Subcutaneous abdominal adipose tissue (tissue), 5 donors: ENCODE measurements at regions not wholly inside any gene's neighbourhood (a gene's known extent, or its start where the extent isn't known, plus 50 kb on each side); places are given as distances from the start of the nearest gene placed in this dataset.

ENCODE experiments used
- H3K27ac ChIP-seq: one replicate; pipeline ENCODE4 v1.7.0; 2013; ENCODE audit warnings: low read depth, mild to moderate bottlenecking, inconsistent platforms, low read length, moderate library complexity
- H3K27me3 ChIP-seq, 5 donors: one replicate each; pipeline ENCODE4 v1.7.0; 2013; ENCODE audit warnings: low read length in 5 of 5, inconsistent platforms in 1 of 5; ENCODE audit not compliant: control insufficient read depth in 5 of 5, insufficient read depth in 4 of 5
- H3K36me3 ChIP-seq, 5 donors: one replicate each; pipeline ENCODE4 v1.7.0; 2013; ENCODE audit warnings: low read length in 5 of 5; ENCODE audit not compliant: control insufficient read depth in 5 of 5, insufficient read depth in 5 of 5
- H3K4me1 ChIP-seq, 5 donors: one replicate each; pipeline ENCODE4 v1.7.0; 2013; ENCODE audit warnings: low read length in 5 of 5, mild to moderate bottlenecking in 3 of 5, moderate library complexity in 1 of 5; ENCODE audit not compliant: control insufficient read depth in 5 of 5, insufficient read depth in 5 of 5
- H3K4me3 ChIP-seq, 5 donors: one replicate each; pipeline ENCODE4 v1.7.0; 2013; ENCODE audit warnings: low read length in 5 of 5, low read depth in 1 of 5
- H3K9ac ChIP-seq, 5 donors: one replicate each; pipeline ENCODE4 v1.7.0; 2013; ENCODE audit warnings: low read length in 5 of 5, mild to moderate bottlenecking in 4 of 5, moderate library complexity in 3 of 5
- H3K9me3 ChIP-seq, 5 donors: one replicate each; pipeline ENCODE4 v1.7.0; 2013; ENCODE audit warnings: low read length in 5 of 5; ENCODE audit not compliant: control insufficient read depth in 5 of 5
- donor health status: healthy.
- donor health status: healthy.
- donor health status: healthy.
- donor health status: healthy.
- donor health status: healthy.

DNA sequence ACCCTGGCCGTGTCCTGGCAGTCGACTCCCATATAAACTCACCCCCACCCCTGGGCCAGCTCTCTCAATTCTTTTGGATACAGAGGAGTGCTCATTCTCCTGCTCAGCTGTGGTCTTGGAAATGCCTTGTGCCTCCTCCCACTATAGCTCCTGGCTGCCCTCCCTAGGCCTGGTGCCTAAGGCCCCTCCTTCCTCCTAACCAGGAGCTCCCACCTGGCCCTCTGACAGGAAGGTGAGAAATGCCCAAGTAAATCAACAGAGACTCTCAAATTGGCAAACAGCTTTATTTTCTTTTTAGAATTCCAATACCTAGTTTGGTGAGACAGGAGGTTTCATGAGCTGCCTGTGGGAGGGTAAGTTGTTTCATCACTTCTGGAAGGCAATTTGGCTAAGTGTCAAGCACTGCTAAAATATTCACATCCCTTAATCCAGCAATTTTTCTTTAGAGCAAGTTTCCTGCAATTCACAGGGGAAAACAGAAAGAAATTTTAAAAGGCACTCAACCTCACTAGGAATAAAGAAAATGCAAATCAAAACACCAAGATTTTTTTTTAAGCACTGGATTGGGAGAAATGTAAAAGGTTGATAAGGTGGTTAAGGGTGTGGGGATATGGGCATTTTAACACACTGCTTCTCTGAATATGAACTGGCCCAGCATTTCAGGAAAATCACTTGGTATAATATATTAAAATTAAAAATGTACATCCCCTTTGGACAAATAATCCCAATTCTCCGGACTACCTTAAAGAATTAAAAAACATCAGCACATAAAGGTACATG is 209.7 kb upstream of the ARHGAP20 start:
- H3K9me3 ChIP-seq = peaks cover 0 to 1% (median 0%) of the 10 kb centered on the region in 5 donors
- peaks cover 7 to 45% (median 23%) of the 10 kb centered on the region in 5 donors for H3K4me1 ChIP-seq
- peak overlapping the region; percentile 83 for H3K27ac ChIP-seq
- H3K27me3 ChIP-seq = no peaks in the 10 kb centered on the region
- no peaks in the 10 kb centered on the region for H3K36me3 ChIP-seq
- no peak overlapping the region for H3K4me3 ChIP-seq
- H3K9ac ChIP-seq = peak overlapping the region in 1 of 5 donors; percentile 64

DNA sequence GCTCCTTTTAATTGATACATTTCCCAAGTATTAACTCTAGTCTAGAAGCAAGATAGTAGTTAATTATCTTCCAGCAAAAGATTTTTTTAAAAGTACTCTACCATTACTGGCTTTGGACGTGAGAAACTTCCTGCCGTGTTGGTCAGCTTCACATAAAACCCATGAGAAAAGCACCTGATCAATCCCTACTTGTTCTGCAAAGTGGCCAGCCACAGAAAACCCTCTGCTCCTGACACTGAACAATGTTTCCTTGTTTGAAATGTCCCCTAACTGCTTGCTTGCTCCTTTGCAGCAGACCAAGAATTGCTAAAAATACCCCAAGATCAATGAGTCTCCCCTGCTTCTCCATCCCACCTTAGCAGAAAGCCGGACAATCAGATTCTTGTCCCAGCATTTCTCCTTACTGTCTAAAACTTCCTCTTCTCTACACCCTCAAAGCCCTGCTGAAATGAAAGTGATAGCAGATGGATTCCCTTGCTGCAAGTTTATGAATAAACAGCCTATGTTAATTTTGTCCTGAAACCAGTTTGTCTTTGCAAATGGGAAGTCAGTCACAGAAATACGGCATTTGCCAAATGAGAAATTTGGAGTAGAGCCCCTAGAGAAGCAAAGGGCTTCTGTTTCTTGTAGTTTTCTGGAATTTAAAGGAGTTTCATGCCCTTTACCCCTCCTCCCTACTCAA is 207.1 kb upstream of the ARHGAP20 start:
- H3K4me3 ChIP-seq = no peak overlapping the region
- peaks cover 7 to 43% (median 23%) of the 10 kb centered on the region in 5 donors for H3K4me1 ChIP-seq
- no peak overlapping the region for H3K9ac ChIP-seq
- H3K27me3 ChIP-seq = no peaks in the 10 kb centered on the region
- peaks cover 0 to 4% (median 0%) of the 10 kb centered on the region in 5 donors for H3K9me3 ChIP-seq
- no peaks in the 10 kb centered on the region for H3K36me3 ChIP-seq
- peak overlapping the region; percentile 19 for H3K27ac ChIP-seq

DNA sequence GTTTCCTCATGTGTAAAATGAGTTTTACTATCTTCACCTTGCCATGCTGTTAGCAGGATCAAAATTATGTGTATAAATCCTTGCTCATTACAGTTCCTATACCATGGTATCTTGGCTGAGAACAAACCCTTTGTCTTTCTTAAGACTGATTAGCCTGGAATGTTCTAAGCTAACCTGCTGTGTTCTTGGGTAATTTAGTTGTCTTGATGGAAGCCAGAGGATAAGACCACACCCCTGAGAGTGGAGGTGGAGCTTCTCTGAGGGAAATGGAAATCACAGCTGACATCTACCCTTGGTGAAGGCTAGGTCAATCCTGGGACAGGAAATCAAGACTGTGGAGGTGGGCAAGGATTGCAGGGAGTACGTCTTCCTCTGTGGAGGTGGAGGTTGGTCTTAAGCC is 206.1 kb upstream of the ARHGAP20 start:
- peaks cover 7 to 37% (median 20%) of the 10 kb centered on the region in 5 donors for H3K4me1 ChIP-seq
- no peak overlapping the region for H3K27ac ChIP-seq
- H3K4me3 ChIP-seq = no peak overlapping the region
- no peaks in the 10 kb centered on the region for H3K27me3 ChIP-seq
- peaks cover 0 to 4% (median 0%) of the 10 kb centered on the region in 5 donors for H3K9me3 ChIP-seq
- no peaks in the 10 kb centered on the region for H3K36me3 ChIP-seq
- no peak overlapping the region for H3K9ac ChIP-seq

DNA sequence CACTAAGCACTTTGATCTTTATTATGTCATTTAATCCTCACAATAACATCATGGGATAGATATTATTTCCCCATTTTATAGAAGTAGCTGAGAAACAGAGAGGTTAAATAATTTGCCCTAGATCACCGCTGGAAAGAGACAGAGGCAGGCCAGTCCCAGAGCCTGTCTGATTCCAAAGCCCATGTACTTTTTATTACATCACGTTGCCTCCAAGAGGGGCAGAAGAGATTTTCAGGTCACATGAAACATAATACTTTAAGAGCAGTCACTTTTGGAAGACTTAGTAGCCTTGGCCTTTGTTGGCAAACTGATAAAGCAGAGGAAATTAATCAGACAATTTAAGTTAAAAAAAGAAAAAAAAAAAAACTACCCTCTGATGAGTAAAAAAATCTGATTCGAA is 200.2 kb upstream of the ARHGAP20 start:
- no peaks in the 10 kb centered on the region for H3K36me3 ChIP-seq
- peak overlapping the region; percentile 66 for H3K27ac ChIP-seq
- no peak overlapping the region for H3K9ac ChIP-seq
- no peak overlapping the region for H3K4me3 ChIP-seq
- H3K9me3 ChIP-seq = peaks cover 0 to 4% (median 0%) of the 10 kb centered on the region in 5 donors
- H3K4me1 ChIP-seq = peaks cover 0 to 33% (median 16%) of the 10 kb centered on the region in 5 donors
- H3K27me3 ChIP-seq = no peaks in the 10 kb centered on the region

DNA sequence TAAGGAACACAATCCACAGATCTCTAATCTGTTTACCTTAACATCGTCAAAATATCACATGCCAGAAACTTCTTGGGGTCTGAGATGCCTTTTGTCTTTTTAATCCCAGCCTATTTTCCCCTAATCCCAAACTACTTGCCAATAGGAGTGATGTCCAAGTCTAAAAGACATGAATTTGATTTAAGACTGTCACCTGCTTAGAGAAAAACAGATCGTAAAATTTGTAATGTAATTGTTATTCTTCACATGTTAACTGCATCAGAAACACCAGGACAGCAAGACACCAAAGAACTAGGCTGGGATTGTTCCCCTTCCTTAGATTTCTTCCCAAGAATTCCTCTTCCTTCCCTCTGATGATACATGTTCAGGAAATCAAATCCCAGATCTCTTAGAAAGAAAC is 198.1 kb upstream of the ARHGAP20 start:
- H3K9me3 ChIP-seq = no peaks in the 10 kb centered on the region
- no peak overlapping the region for H3K9ac ChIP-seq
- H3K36me3 ChIP-seq = no peaks in the 10 kb centered on the region
- peaks cover 0 to 33% (median 16%) of the 10 kb centered on the region in 5 donors for H3K4me1 ChIP-seq
- no peak overlapping the region for H3K27ac ChIP-seq
- H3K4me3 ChIP-seq = no peak overlapping the region
- no peaks in the 10 kb centered on the region for H3K27me3 ChIP-seq

DNA sequence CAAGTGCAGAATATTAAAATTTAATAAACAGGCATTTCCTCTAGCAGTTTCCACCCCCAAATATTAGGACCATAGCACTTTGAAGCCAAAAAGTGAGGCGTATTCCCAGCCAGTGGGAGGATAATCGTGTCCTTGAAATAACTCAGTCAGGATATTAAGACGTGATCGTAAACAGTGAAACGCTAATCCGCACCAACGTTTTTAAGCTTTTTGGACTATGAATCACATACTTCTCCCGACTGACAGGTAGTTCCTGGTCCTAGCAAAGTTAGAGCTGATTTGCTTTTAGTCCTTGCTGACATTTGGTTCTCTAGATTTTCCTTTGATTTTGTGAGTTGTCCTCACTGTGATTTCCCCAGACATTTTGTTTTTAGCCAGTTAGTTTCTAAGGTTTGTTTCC is 197.1 kb upstream of the ARHGAP20 start:
- Histone ChIP-seq H3K27me3 (no peaks in the 10 kb centered on the region), H3K4me1 (peaks cover 0 to 33% (median 16%) of the 10 kb centered on the region in 5 donors), H3K9me3 (no peaks in the 10 kb centered on the region), H3K4me3 (peak overlapping the region in 3 of 5 donors; percentile 3 to 36 (median 25)), H3K27ac (no peak overlapping the region), H3K36me3 (no peaks in the 10 kb centered on the region), H3K9ac (peak overlapping the region in 1 of 5 donors; percentile 16)

DNA sequence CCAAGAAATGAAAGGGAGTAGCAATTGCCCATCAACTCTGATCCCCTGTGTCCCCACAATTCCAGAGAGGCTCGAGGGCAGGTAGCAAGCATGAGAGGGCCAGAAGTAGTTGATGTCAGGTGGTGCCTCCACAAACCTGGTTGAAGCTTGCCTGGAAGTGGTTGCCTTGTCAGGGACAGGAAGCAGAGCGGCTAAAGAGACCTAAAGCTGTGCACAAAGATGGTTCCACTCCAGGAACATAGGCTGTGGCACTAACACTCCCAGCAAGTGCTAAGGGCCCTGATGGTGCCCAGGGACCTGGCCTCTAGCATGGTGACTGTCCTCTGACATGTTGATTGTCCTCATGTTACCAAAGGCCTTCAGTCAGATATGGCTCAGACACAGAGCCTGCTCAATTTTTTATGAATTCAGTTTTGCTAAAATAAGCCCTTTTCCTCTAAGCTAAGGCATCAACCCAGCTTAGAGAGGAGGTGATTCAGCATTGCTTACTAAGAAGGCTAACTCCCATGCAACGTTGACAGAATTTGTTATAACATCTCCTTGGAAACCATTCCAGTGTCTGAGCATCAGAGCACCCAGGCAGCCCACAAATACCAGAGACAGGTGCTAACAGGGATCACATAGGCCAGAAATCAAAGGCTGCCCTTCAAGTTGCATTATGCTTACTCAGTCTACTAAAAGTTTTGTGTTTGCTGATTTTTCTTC is 196.3 kb upstream of the ARHGAP20 start:
- peaks cover 0 to 32% (median 16%) of the 10 kb centered on the region in 5 donors for H3K4me1 ChIP-seq
- H3K4me3 ChIP-seq = no peak overlapping the region
- no peak overlapping the region for H3K9ac ChIP-seq
- H3K36me3 ChIP-seq = no peaks in the 10 kb centered on the region
- no peaks in the 10 kb centered on the region for H3K27me3 ChIP-seq
- H3K27ac ChIP-seq = no peak overlapping the region
- no peaks in the 10 kb centered on the region for H3K9me3 ChIP-seq

DNA sequence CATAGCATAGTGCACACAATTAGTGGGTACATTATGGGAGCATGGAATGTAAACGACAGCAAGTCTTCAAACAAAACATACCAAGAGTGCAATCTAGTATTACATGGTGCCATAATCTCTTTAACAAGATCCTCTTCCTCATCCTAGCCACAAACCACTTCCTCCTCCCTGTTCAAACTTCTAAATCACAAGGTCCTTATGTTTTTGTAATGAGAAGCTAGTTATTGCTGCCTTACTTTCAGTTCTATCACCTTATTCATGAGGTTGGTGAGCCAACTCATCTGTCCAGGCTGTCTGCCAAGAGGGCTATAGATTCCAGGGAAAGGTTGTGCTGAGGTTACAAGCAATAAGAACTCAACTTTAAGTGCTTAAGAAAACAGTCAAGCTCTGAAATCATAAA is 195.4 kb upstream of the ARHGAP20 start:
- Histone ChIP-seq H3K9me3 (no peaks in the 10 kb centered on the region), H3K27ac (no peak overlapping the region), H3K27me3 (no peaks in the 10 kb centered on the region), H3K36me3 (no peaks in the 10 kb centered on the region), H3K9ac (no peak overlapping the region), H3K4me3 (no peak overlapping the region), H3K4me1 (peaks cover 0 to 25% (median 13%) of the 10 kb centered on the region in 5 donors)

DNA sequence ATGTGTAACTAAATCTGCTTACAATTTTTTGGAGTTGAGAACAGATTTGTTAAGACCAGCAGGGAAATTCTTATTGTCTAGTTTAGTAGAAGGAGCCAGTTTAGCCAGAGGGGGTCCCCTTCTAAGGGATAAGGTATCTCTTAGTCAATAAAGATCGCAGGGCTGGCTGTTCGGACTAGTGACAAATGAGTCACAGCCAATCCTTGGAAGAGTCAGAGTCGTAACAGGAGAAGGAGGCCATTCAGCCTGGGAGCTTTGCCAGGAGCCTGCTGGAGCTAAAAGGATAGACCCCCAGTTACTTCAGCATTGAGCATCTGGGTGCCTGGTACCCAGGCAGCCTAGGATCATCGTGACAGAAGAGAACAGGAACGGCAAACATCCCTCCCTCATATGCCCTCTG is 191.6 kb upstream of the ARHGAP20 start:
- peaks cover 0 to 5% (median 2%) of the 10 kb centered on the region in 5 donors for H3K4me1 ChIP-seq
- H3K36me3 ChIP-seq = no peaks in the 10 kb centered on the region
- no peak overlapping the region for H3K9ac ChIP-seq
- no peak overlapping the region for H3K4me3 ChIP-seq
- no peaks in the 10 kb centered on the region for H3K27me3 ChIP-seq
- H3K9me3 ChIP-seq = no peaks in the 10 kb centered on the region
- no peak overlapping the region for H3K27ac ChIP-seq

DNA sequence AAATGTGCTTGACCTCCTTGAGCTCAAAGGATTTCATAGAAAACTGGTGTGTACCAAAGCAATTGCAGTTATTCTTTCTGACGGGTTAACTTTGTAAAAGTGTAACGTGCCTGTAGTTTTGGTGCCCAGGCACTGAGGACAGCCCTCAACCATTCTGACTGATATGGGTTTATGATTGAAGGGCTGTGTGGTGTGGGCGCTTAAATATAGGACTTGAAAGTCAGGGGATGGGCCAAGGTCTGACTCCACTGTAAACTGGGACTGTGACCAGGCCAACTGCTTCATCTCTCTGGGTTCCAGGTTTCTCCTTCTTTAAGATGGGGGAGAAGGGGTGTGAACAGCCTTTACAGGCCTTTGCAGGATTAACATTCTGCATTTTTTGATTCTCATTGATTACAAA is 191.1 kb upstream of the ARHGAP20 start:
- H3K36me3 ChIP-seq = no peaks in the 10 kb centered on the region
- H3K4me3 ChIP-seq = no peak overlapping the region
- no peaks in the 10 kb centered on the region for H3K9me3 ChIP-seq
- H3K27me3 ChIP-seq = no peaks in the 10 kb centered on the region
- peaks cover 0 to 2% (median 0%) of the 10 kb centered on the region in 5 donors for H3K4me1 ChIP-seq
- H3K9ac ChIP-seq = no peak overlapping the region
- no peak overlapping the region for H3K27ac ChIP-seq
